ENCODE measurements at regions not wholly inside any gene's neighbourhood (a gene's known extent, or its start where the extent isn't known, plus 50 kb on each side); places are given as distances from the start of the nearest gene placed in this dataset.

- no peak for TF ChIP-seq SKIL (IDR thresholded peaks at IDR 0.05; ENCODE audit: low read depth, poor library complexity, severe bottlenecking)
- no peak for TF ChIP-seq CHD4 (IDR thresholded peaks at IDR 0.05)
Observed at GRCh38 chr16:26524846-26525245, 541.9 kb upstream of the C16orf82 start (continued).

GRCh38 chr16:26525856-26526255 is 540.9 kb upstream of the C16orf82 start:
- Histone ChIP-seq H3K9me3 (replicated peaks; ENCODE audit: control insufficient read depth, insufficient read depth, low read length) (no peaks in the 10 kb centered on the region), H3K27ac (ENCODE audit: control insufficient read depth, insufficient read depth) (no peak overlapping the region), H3K36me3 (ENCODE audit: control insufficient read depth in 2 of 2, insufficient read depth in 2 of 2, low read length in 1 of 2) (no peaks in the 10 kb centered on the region), H3K27me3 (replicated peaks in 1 of 2; ENCODE audit: control insufficient read depth in 2 of 2, insufficient read depth in 2 of 2, low read length in 1 of 2) (no peaks in the 10 kb centered on the region), H3K4me2 (ENCODE audit: control insufficient read depth, insufficient read depth) (no peak overlapping the region), H2AFZ (ENCODE audit: control insufficient read depth, low read depth, low read length) (no peak overlapping the region), H3K4me3 (no peak overlapping the region), H3K4me1 (ENCODE audit: control insufficient read depth, insufficient read depth, low read length) (no peaks in the 10 kb centered on the region), H4K20me1 (ENCODE audit: control insufficient read depth, insufficient read depth) (no peaks in the 10 kb centered on the region), H3K79me2 (ENCODE audit: control insufficient read depth, insufficient read depth, low read length) (no peaks in the 10 kb centered on the region), H3K9ac (ENCODE audit: control insufficient read depth, insufficient read depth, low read length) (no peak overlapping the region)
- no TSS peak for BruUV-seq (replicated peaks)
- ChIA-PET CTCF (interaction anchor here (1.0 kb wide), 1 partner anchor 627 kb away, joined by 3 read pairs; no protein-coding TSS in a partner anchor), SMC1A (ENCODE audit: uncharacterized antibody, unreplicated experiment) (no interaction called here), POLR2A (no interaction called here), RAD21 (ENCODE audit: unreplicated experiment) (no interaction called here)
- DNase-seq (ENCODE audit: low read depth, low spot score): no peak
- FAIRE-seq: no peak
- intact Hi-C loops (cut with micrococcal nuclease; ENCODE audit: unreplicated experiment) (no loop called here), in situ Hi-C loops (cut with MboI) (no loop called here)
- ATAC-seq: no peak
- TF ChIP-seq PAX5 (IDR thresholded peaks at IDR 0.05; ENCODE audit: borderline replicate concordance, low read depth, low read length) (no peak), PRDM15 (CRISPR knock-in tag; IDR thresholded peaks at IDR 0.05) (no peak), TARDBP (IDR thresholded peaks at IDR 0.05; ENCODE audit: borderline replicate concordance) (no peak), ZBTB11 (CRISPR knock-in tag; IDR thresholded peaks at IDR 0.05) (no peak), TAF1 (IDR thresholded peaks at IDR 0.05; ENCODE audit: borderline replicate concordance, low read depth, low read length) (no peak), SKIL (IDR thresholded peaks at IDR 0.05; ENCODE audit: low read depth, poor library complexity, severe bottlenecking) (no peak), HSF1 (IDR thresholded peaks at IDR 0.05; ENCODE audit: low read depth, low read length) (no peak), CBFB (IDR thresholded peaks at IDR 0.05; ENCODE audit: low read depth) (no peak)

Data from GM12878 (cell line).